ENCODE measurements at regions not wholly inside any gene's neighbourhood (a gene's known extent, or its start where the extent isn't known, plus 50 kb on each side); places are given as distances from the start of the nearest gene placed in this dataset.

DNA sequence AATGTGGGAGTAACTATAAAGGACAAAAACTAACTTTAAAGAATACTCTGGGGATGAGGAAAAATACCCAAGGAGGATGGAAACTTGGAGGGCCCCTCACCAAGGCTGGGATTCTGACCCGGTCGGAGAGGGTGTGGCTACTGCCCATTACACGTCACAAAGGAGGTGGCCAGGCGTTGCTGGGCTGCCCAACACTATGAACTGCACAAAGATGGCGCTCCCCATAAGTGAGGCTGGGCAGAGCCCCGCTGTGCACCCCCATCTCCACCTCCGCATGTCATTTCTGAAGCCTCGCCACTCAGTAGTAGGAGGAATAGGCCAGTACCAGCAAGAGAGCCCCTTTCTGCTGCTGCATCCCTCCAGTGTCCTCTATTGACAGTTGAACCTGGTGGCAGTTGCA is 290.1 kb upstream of the ZNF32 start:
- H3K9me3 ChIP-seq (ENCODE audit: control insufficient read depth, insufficient read depth, low read length) = peaks cover 6% of the 10 kb centered on the region; the same call in 1 of the 2 replicates
- H3K27me3 ChIP-seq (ENCODE audit: control insufficient read depth, insufficient read depth, low read length) = no peaks in the 10 kb centered on the region
- ChIA-PET CTCF (interaction anchor here (2.6 kb wide), 1 partner anchor 249 kb away, joined by 7 read pairs; no protein-coding TSS in a partner anchor), POLR2A (no interaction called here)
- H3K27ac ChIP-seq (ENCODE audit: low read depth, low read length) = no peak overlapping the region
- no peak for TF ChIP-seq CTCF (IDR thresholded peaks at IDR 0.05; ENCODE audit: low read depth, low read length)
- H3K4me3 ChIP-seq (ENCODE audit: low read depth, low read length) = no peak overlapping the region
- no peak for DNase-seq (ENCODE audit: low read depth, low spot score)

GRCh38 chr10:43931308-43931930 is 282.7 kb upstream of the ZNF32 start:
- Histone ChIP-seq H3K4me3 (ENCODE audit: low read depth, low read length) (no peak overlapping the region), H3K27ac (ENCODE audit: low read depth, low read length) (peak overlapping the region; percentile 79)
- POLR2A ChIA-PET = no interaction called here

GRCh38 chr10:43930777-43931176 is 282.1 kb upstream of the ZNF32 start:
- peaks cover 5% of the 10 kb centered on the region; the same call in 1 of the 2 replicates for H3K9me3 ChIP-seq (ENCODE audit: control insufficient read depth, insufficient read depth, low read length)
- no peaks in the 10 kb centered on the region for H3K27me3 ChIP-seq (ENCODE audit: control insufficient read depth, insufficient read depth, low read length)
- peak overlapping the region; percentile 79 for H3K27ac ChIP-seq (ENCODE audit: low read depth, low read length)
- DNase-seq (ENCODE audit: low read depth, low spot score) = no peak
- no peak for TF ChIP-seq CTCF (IDR thresholded peaks at IDR 0.05; ENCODE audit: low read depth, low read length)
- POLR2A ChIA-PET = no interaction called here
- H3K4me3 ChIP-seq (ENCODE audit: low read depth, low read length) = no peak overlapping the region
- CTCF ChIA-PET = interaction anchor here (0.6 kb wide), 1 partner anchor 310 kb away, joined by 3 read pairs; no protein-coding TSS in a partner anchor

More at GRCh38 chr10:43931308-43931930, 282.7 kb upstream of the ZNF32 start:
- CTCF ChIA-PET = interaction anchor here (0.6 kb wide), 1 partner anchor 309 kb away, joined by 3 read pairs; no protein-coding TSS in a partner anchor
- H3K9me3 ChIP-seq (ENCODE audit: control insufficient read depth, insufficient read depth, low read length) = peaks cover 5% of the 10 kb centered on the region; the same call in 1 of the 2 replicates
- peak; percentile 50 for DNase-seq (ENCODE audit: low read depth, low spot score)
- no peak for TF ChIP-seq CTCF (IDR thresholded peaks at IDR 0.05; ENCODE audit: low read depth, low read length)
- H3K27me3 ChIP-seq (ENCODE audit: control insufficient read depth, insufficient read depth, low read length) = no peaks in the 10 kb centered on the region

DNA sequence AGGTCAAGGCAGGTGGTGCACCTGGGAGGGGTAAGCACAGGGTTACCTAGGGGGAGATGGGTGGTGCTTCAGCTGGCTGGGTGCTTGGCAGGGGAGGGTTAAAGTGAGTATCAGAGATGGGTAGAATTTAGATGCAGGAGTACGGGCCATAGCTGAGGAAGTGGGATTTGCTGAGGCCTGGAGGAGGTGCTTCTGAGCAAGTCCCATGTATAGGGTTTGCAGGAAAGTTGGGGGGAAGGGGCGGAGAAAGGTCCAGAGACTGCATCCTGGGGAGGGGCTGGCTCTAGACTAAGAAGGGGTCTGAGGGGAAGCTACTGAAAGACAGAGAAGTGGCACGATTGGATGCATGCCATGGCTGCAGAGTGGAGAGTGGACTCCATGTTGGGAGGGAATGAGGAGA is 281.6 kb upstream of the ZNF32 start:
- Histone ChIP-seq H3K4me3 (ENCODE audit: low read depth, low read length) (no peak overlapping the region), H3K27ac (ENCODE audit: low read depth, low read length) (no peak overlapping the region), H3K9me3 (ENCODE audit: control insufficient read depth, insufficient read depth, low read length) (peaks cover 5% of the 10 kb centered on the region; the same call in 1 of the 2 replicates), H3K27me3 (ENCODE audit: control insufficient read depth, insufficient read depth, low read length) (no peaks in the 10 kb centered on the region)
- POLR2A ChIA-PET = no interaction called here
- no peak for DNase-seq (ENCODE audit: low read depth, low spot score)
- CTCF ChIA-PET = no interaction called here
- no peak for TF ChIP-seq CTCF (IDR thresholded peaks at IDR 0.05; ENCODE audit: low read depth, low read length)

- H3K27ac ChIP-seq (ENCODE audit: low read depth, low read length) = no peak overlapping the region
- CTCF ChIA-PET = no interaction called here
- H3K4me3 ChIP-seq (ENCODE audit: low read depth, low read length) = no peak overlapping the region
- no peak for TF ChIP-seq CTCF (IDR thresholded peaks at IDR 0.05; ENCODE audit: low read depth, low read length)
- H3K9me3 ChIP-seq (ENCODE audit: control insufficient read depth, insufficient read depth, low read length) = peaks cover 4% of the 10 kb centered on the region; the same call in 1 of the 2 replicates
- H3K27me3 ChIP-seq (ENCODE audit: control insufficient read depth, insufficient read depth, low read length) = no peaks in the 10 kb centered on the region
- no peak for DNase-seq (ENCODE audit: low read depth, low spot score)
- POLR2A ChIA-PET = no interaction called here
These were observed 280.4 kb upstream of the ZNF32 start for GRCh38 chr10:43929122-43929521.
